HEK293 (cell line): ENCODE measurements at regions not wholly inside any gene's neighbourhood (a gene's known extent, or its start where the extent isn't known, plus 50 kb on each side); places are given as distances from the start of the nearest gene placed in this dataset.
A peak's percentile ranks its signal among the peaks of the same experiment; 100 is the strongest.

Source experiments
- ATF2 ChIP-seq: fragments of 450-650 bp; formaldehyde crosslinking; IDR thresholded peaks from 2 replicates; pipeline ENCODE4 v1.5.1; 2016; ENCODE audit warnings: missing biosample characterization, missing genetic modification characterization, low read depth
- CTCF ChIP-seq: fragments of 450-650 bp; formaldehyde crosslinking; IDR thresholded peaks from 2 replicates; pipeline ENCODE4 v1.5.1; 2016; ENCODE audit warnings: missing biosample characterization, missing genetic modification characterization
- HIC1 ChIP-seq: fragments of 450-650 bp; formaldehyde crosslinking; IDR thresholded peaks from 2 replicates; pipeline ENCODE4 v1.5.1; 2016; ENCODE audit warnings: missing biosample characterization, missing genetic modification characterization
- IKZF3 ChIP-seq: fragments of 450-650 bp; IDR thresholded peaks from 2 replicates; pipeline ENCODE4 v1.5.0; 2018; ENCODE audit warnings: missing biosample characterization, mild to moderate bottlenecking, missing genetic modification characterization, moderate library complexity
- KLF1 ChIP-seq: fragments of 450-650 bp; formaldehyde crosslinking; IDR thresholded peaks from 2 replicates; pipeline ENCODE4 v1.5.1; 2016; ENCODE audit warnings: missing biosample characterization, missing genetic modification characterization
- KLF17 ChIP-seq: fragments of 450-650 bp; formaldehyde crosslinking; IDR thresholded peaks from 2 replicates; pipeline ENCODE4 v1.5.1; 2016; ENCODE audit warnings: missing biosample characterization, missing genetic modification characterization
- SP2 ChIP-seq: fragments of 450-650 bp; formaldehyde crosslinking; IDR thresholded peaks from 2 replicates; pipeline ENCODE4 v1.5.1; 2016; ENCODE audit warnings: missing biosample characterization, missing genetic modification characterization
- SP3 ChIP-seq: fragments of 450-650 bp; formaldehyde crosslinking; IDR thresholded peaks from 2 replicates; pipeline ENCODE4 v1.5.1; 2016; ENCODE audit warnings: missing biosample characterization, missing genetic modification characterization
- TCF7L2 ChIP-seq: IDR thresholded peaks from 2 replicates; pipeline ENCODE4 v1.6.1; 2011; ENCODE audit warnings: low read depth, mild to moderate bottlenecking, inconsistent platforms, low read length, moderate library complexity, borderline replicate concordance
- TSHZ1 ChIP-seq: fragments of 450-650 bp; formaldehyde crosslinking; IDR thresholded peaks from 2 replicates; pipeline ENCODE4 v1.5.1; 2016; ENCODE audit warnings: missing biosample characterization, missing genetic modification characterization, borderline replicate concordance
- ZBTB20 ChIP-seq: fragments of 450-650 bp; formaldehyde crosslinking; IDR thresholded peaks from 2 replicates; pipeline ENCODE4 v1.5.1; 2016; ENCODE audit warnings: missing biosample characterization, missing genetic modification characterization
- ZBTB8A ChIP-seq: fragments of 450-650 bp; formaldehyde crosslinking; IDR thresholded peaks from 2 replicates; pipeline ENCODE4 v1.5.1; 2016; ENCODE audit warnings: missing biosample characterization, missing genetic modification characterization
- ZFP69B ChIP-seq: fragments of 450-650 bp; formaldehyde crosslinking; IDR thresholded peaks from 2 replicates; pipeline ENCODE4 v1.5.1; 2016; ENCODE audit warnings: missing biosample characterization, missing genetic modification characterization
- ZIC2 ChIP-seq: fragments of 450-650 bp; formaldehyde crosslinking; IDR thresholded peaks from 2 replicates; pipeline ENCODE4 v1.5.1; 2016; ENCODE audit warnings: missing biosample characterization, missing genetic modification characterization
- ZNF10 ChIP-seq: fragments of 450-650 bp; formaldehyde crosslinking; IDR thresholded peaks from 2 replicates; pipeline ENCODE4 v1.5.1; 2017; ENCODE audit warnings: missing biosample characterization, missing genetic modification characterization
- ZNF114 ChIP-seq: fragments of 450-650 bp; formaldehyde crosslinking; IDR thresholded peaks from 2 replicates; pipeline ENCODE4 v1.5.0; 2017; ENCODE audit warnings: missing biosample characterization, missing genetic modification characterization
- ZNF18 ChIP-seq: fragments of 450-650 bp; formaldehyde crosslinking; IDR thresholded peaks from 2 replicates; pipeline ENCODE4 v1.5.1; 2016; ENCODE audit warnings: missing biosample characterization, missing genetic modification characterization
- ZNF19 ChIP-seq: fragments of 450-650 bp; formaldehyde crosslinking; IDR thresholded peaks from 2 replicates; pipeline ENCODE4; 2016; ENCODE audit warnings: missing biosample characterization, missing genetic modification characterization, low read depth
- ZNF335 ChIP-seq: fragments of 450-650 bp; formaldehyde crosslinking; conservative IDR thresholded peaks from 2 replicates; pipeline ENCODE4 v1.5.1; 2016; ENCODE audit warnings: missing biosample characterization, missing genetic modification characterization
- ZNF354C ChIP-seq: fragments of 450-650 bp; formaldehyde crosslinking; IDR thresholded peaks from 2 replicates; pipeline ENCODE4 v1.5.1; 2016; ENCODE audit warnings: missing biosample characterization, missing genetic modification characterization, low read depth, borderline replicate concordance
- ZNF398 ChIP-seq: fragments of 450-650 bp; formaldehyde crosslinking; IDR thresholded peaks from 2 replicates; pipeline ENCODE4 v1.5.1; 2017; ENCODE audit warnings: missing biosample characterization, missing genetic modification characterization
- ZNF585B ChIP-seq: fragments of 450-650 bp; formaldehyde crosslinking; IDR thresholded peaks from 2 replicates; pipeline ENCODE4 v1.5.1; 2016; ENCODE audit warnings: missing biosample characterization, missing genetic modification characterization
- ZNF610 ChIP-seq: fragments of 450-650 bp; formaldehyde crosslinking; IDR thresholded peaks from 2 replicates; pipeline ENCODE4 v1.5.1; 2016; ENCODE audit warnings: missing biosample characterization, missing genetic modification characterization, borderline replicate concordance
- ZNF701 ChIP-seq: fragments of 450-650 bp; formaldehyde crosslinking; IDR thresholded peaks from 2 replicates; pipeline ENCODE4 v1.5.1; 2016; ENCODE audit warnings: missing biosample characterization, missing genetic modification characterization
- ZSCAN16 ChIP-seq: fragments of 450-650 bp; formaldehyde crosslinking; IDR thresholded peaks from 2 replicates; pipeline ENCODE4 v1.5.1; 2016; ENCODE audit warnings: missing biosample characterization, missing genetic modification characterization

- TF ChIP-seq KLF1 = peak; percentile 24; the same call in 1 of the 2 replicates
- TF ChIP-seq CTCF (tag by site-specific recombination) = no peak; the same call in none of the 2 replicates
- peak; percentile 49; the same call in 1 of the 2 replicates for TF ChIP-seq ATF2 (tag by site-specific recombination)
- no peak for TF ChIP-seq TSHZ1 (tag by site-specific recombination)
- peak; percentile 74 for TF ChIP-seq ZNF398
- peak; percentile 72; the same call in 1 of the 2 replicates for TF ChIP-seq ZBTB8A
- peak; percentile 77 for TF ChIP-seq KLF17
- no peak for TF ChIP-seq ZNF354C (tag by site-specific recombination)
- TF ChIP-seq ZBTB20 (tag by site-specific recombination) = peak; percentile 66; the same call in 1 of the 2 replicates
- peak; percentile 97 for TF ChIP-seq ZNF610 (tag by site-specific recombination)
- no peak for TF ChIP-seq ZFP69B
- peak; percentile 50; the same call in 1 of the 2 replicates for TF ChIP-seq SP3 (tag by site-specific recombination)
- TF ChIP-seq IKZF3 = 0 out of 2 replicates have a peak, but pooled peaks have one; percentile 19
- peak; percentile 41 for TF ChIP-seq ZNF585B (tag by site-specific recombination)
- TF ChIP-seq ZNF19 = no peak
- no peak for TF ChIP-seq ZNF18
- 0 out of 2 replicates have a peak, but pooled peaks have one; percentile 21 for TF ChIP-seq ZNF701 (tag by site-specific recombination)
- no peak for TF ChIP-seq ZNF114 (tag by site-specific recombination)
- peak; percentile 6; the same call in 1 of the 2 replicates for TF ChIP-seq SP2 (tag by site-specific recombination)
- TF ChIP-seq ZNF10 (tag by site-specific recombination) = no peak
- TF ChIP-seq TCF7L2 = peak; percentile 51; the same call in 1 of the 2 replicates
- peak; percentile 89 for TF ChIP-seq ZIC2 (tag by site-specific recombination)
- no peak for TF ChIP-seq ZSCAN16
- TF ChIP-seq ZNF335 (tag by site-specific recombination) = peak; percentile 95
- no peak for TF ChIP-seq HIC1 (tag by site-specific recombination)
These were observed 108.9 kb downstream of the ENGASE start (continued) for GRCh38 chr17:79183293-79184158.
